ENCODE measurements at regions not wholly inside any gene's neighbourhood (a gene's known extent, or its start where the extent isn't known, plus 50 kb on each side); places are given as distances from the start of the nearest gene placed in this dataset.

DNA sequence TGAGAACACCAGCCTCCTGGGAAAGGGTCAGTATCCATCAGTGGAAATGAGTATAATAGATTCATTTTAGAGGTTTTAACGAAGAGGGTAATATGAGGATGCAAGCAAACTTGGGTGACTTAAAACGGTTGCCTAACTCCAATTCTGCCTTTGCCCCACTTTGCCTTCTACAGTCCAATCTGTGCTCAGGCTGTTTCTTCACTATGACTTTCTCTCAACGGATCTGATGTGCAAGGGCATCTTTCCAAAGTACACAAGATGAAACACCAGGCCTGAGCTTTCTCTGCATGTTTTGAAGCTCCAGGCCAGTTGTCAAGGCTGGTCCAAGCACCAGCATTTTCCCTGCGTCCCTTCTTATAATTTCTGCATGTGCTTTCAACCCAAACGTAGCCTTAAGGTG is 68.0 kb upstream of the TMEM164 start:
- TF ChIP-seq, protein P1, sequence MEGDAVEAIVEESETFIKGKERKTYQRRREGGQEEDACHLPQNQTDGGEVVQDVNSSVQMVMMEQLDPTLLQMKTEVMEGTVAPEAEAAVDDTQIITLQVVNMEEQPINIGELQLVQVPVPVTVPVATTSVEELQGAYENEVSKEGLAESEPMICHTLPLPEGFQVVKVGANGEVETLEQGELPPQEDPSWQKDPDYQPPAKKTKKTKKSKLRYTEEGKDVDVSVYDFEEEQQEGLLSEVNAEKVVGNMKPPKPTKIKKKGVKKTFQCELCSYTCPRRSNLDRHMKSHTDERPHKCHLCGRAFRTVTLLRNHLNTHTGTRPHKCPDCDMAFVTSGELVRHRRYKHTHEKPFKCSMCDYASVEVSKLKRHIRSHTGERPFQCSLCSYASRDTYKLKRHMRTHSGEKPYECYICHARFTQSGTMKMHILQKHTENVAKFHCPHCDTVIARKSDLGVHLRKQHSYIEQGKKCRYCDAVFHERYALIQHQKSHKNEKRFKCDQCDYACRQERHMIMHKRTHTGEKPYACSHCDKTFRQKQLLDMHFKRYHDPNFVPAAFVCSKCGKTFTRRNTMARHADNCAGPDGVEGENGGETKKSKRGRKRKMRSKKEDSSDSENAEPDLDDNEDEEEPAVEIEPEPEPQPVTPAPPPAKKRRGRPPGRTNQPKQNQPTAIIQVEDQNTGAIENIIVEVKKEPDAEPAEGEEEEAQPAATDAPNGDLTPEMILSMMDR (IDR thresholded peaks at IDR 0.05; ENCODE audit: borderline replicate concordance, control extremely low read depth, extremely low read depth, insufficient read depth, missing control alignments) = no peak
- no peak for DNase-seq (ENCODE audit: low spot score)
- in situ Hi-C loops (cut with MboI; ENCODE audit: low sequenced_read_pairs, unreplicated experiment) = no loop called here

DNA sequence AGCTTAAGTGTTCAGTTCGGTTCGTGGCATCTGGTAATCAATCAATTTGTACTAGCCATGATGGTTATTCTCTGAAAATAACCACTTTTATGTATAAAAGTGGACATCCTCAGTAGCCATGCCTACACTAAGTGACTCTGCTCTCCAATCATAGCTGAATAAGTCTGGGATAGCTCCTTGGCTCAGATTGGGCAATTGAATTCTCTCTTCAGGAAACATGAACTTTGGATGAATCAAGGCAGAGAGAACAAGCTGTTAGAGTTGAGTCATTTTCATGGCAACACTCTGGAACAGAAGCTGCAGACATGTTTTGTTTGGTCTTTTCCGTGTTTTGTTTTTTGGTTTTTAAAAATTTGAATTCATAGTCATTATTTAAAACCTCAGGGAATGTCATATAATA is 66.8 kb upstream of the TMEM164 start:
- DNase-seq (ENCODE audit: low spot score) = no peak
- in situ Hi-C loops (cut with MboI; ENCODE audit: low sequenced_read_pairs, unreplicated experiment) = no loop called here
- TF ChIP-seq, protein P1 (IDR thresholded peaks at IDR 0.05; ENCODE audit: borderline replicate concordance, control extremely low read depth, extremely low read depth, insufficient read depth, missing control alignments) = no peak

DNA sequence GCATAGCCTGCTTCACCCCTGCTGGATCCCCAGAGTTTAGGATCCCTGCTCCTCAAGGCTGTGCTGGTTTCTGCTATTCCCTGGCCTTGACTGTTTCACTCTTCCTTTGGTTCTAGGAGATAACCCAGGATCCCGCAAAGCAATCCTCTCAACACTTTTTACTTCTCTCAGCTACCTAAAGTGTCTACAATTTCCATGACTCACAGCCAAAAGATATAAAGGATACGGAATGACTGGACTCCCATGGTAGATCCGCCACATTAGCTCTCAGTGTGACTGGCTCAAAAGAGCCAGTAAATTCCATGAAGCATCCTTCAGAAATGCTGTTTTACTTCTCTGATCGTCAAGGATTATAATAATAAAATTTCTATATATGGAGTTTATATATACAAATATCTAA is 66.3 kb upstream of the TMEM164 start:
- TF ChIP-seq, protein P1 (IDR thresholded peaks at IDR 0.05; ENCODE audit: borderline replicate concordance, control extremely low read depth, extremely low read depth, insufficient read depth, missing control alignments) = no peak
- no peak for DNase-seq (ENCODE audit: low spot score)
- in situ Hi-C loops (cut with MboI; ENCODE audit: low sequenced_read_pairs, unreplicated experiment) = no loop called here

DNA sequence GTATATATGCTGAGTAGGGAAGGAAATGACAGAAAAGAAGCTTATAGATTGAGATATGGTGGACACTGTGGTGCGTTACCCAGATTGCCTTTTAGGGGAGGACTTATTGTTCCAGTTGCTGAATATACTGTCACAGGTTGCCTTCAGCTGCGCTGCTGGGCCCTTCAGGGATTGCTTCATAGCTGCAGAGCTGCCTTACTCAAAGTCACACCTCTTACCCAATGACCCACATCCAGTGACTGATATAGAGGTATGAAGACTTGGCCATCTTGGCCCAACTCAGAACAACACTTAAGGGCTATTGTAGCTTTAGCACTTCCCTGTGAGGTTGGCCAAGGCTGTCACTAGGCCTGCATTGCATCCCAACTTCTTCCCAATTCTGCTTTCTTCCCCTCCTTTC is 63.4 kb upstream of the TMEM164 start:
- in situ Hi-C loops (cut with MboI; ENCODE audit: low sequenced_read_pairs, unreplicated experiment) = no loop called here
- TF ChIP-seq, protein P1 (IDR thresholded peaks at IDR 0.05; ENCODE audit: borderline replicate concordance, control extremely low read depth, extremely low read depth, insufficient read depth, missing control alignments) = no peak
- DNase-seq (ENCODE audit: low spot score) = no peak

DNA sequence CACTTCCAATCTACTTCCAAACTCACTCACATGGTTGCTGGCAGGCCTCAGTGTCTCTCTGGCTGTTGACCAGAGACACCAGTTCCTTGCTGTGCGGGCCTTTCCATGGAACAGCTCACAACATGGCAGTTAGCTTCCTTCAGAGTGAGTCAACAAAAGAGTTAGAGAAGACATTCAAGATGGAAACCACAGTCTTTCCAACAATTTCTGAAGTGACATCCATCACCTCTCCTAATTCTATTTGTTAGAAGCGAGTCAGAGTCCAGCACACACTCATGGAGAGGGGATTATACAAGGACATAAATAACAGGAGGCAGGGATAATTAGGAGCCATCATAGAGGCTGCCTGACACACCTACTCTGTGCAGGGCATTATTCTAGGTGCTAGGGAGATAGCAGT is 62.5 kb upstream of the TMEM164 start:
- DNase-seq (ENCODE audit: low spot score) = no peak
- TF ChIP-seq, protein P1 (IDR thresholded peaks at IDR 0.05; ENCODE audit: borderline replicate concordance, control extremely low read depth, extremely low read depth, insufficient read depth, missing control alignments) = no peak
- in situ Hi-C loops (cut with MboI; ENCODE audit: low sequenced_read_pairs, unreplicated experiment) = no loop called here

DNA sequence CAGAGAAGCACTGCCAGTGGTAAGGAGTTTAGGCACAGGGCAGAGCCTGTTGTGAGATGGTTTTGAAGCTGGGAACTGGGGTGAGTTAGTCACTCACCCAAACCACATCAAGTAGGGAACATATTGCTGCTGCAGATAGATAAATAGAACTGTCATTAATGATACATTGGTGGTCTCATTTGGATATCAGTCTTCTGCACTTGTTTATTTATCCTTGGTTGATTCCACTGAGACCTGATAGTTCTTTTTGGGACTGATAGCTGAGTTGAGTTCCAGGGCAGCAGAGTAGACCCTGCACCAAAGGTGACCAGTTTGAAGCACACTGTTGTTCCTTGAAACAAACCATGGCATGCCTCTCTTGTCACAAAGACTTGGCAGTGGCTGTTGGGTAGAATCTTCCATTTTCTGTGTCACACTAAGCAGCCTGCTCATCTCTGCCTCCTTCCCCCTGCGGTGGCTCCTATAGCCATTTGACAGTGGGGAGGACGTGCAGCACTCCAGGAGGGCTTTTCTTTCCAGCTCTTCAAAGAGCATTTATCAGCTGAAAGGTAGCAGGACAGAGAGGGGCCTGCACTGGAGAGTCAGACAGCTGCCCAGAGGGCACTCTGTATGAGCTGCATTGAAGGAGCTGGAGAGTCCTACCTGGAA is 59.7 kb upstream of the TMEM164 start:
- TF ChIP-seq, protein P1 (IDR thresholded peaks at IDR 0.05; ENCODE audit: borderline replicate concordance, control extremely low read depth, extremely low read depth, insufficient read depth, missing control alignments) = no peak
- no peak for DNase-seq (ENCODE audit: low spot score)
- in situ Hi-C loops (cut with MboI; ENCODE audit: low sequenced_read_pairs, unreplicated experiment) = no loop called here

All from GM13976 (cell line).